ENCODE measurements at regions not wholly inside any gene's neighbourhood (a gene's known extent, or its start where the extent isn't known, plus 50 kb on each side); places are given as distances from the start of the nearest gene placed in this dataset.

GRCh38 chr9:15372455-15372854 is 50.2 kb upstream of the SNAPC3 start:
- peak overlapping the region in 2 of 4 donors; percentile 43 to 62 for H3K27ac ChIP-seq
- TF ChIP-seq CTCF (IDR thresholded peaks at IDR 0.05) (no peak), POLR2A (IDR thresholded peaks at IDR 0.05) (no peak), EP300 (IDR thresholded peaks at IDR 0.05) (no peak)
- H3K36me3 ChIP-seq: no peaks in the 10 kb centered on the region
- WGBS, 2 donors: 16 to 63% methylated on average over 6 of the region's 6 CpGs
- H3K4me1 ChIP-seq: peaks cover 0 to 14% (median 7%) of the 10 kb centered on the region in 4 donors
- H3K27me3 ChIP-seq: no peaks in the 10 kb centered on the region
- H3K4me3 ChIP-seq: no peak overlapping the region
- intact Hi-C loops (cut with DNase I): no loop called here
- DNase-seq: no peak
- H3K9me3 ChIP-seq: no peaks in the 10 kb centered on the region

DNA sequence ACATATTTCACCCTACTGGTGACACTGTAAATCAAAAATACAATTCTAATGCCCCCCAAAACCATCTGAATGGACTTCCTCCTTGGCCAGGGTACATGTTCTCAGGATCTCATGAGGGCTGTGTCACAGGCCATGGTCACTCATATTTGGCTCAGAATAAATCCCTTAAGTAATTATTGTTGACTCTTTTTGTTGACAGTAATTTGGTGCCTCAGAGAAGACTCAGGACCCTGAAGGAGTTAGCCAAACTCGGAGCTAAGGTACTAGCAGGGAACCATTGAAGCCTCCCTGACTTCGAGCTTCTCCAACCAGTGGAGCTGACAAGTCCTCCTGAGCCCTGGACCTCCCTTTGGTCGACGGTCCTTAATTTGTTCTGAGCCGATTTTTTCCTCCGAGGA is 51.2 kb upstream of the SNAPC3 start:
- intact Hi-C loops (cut with DNase I): no loop called here
- Histone ChIP-seq H3K4me3 (no peak overlapping the region), H3K9me3 (no peaks in the 10 kb centered on the region), H3K4me1 (peaks cover 0 to 14% (median 7%) of the 10 kb centered on the region in 4 donors), H3K27ac (no peak overlapping the region), H3K36me3 (no peaks in the 10 kb centered on the region), H3K27me3 (no peaks in the 10 kb centered on the region)
- 93 to 94% methylated on average over 6 of the region's 6 CpGs for WGBS, 2 donors
- no peak for DNase-seq
- TF ChIP-seq POLR2A (IDR thresholded peaks at IDR 0.05): no peak
- TF ChIP-seq CTCF (IDR thresholded peaks at IDR 0.05): no peak
- no peak for TF ChIP-seq EP300 (IDR thresholded peaks at IDR 0.05)
- no peak for TF ChIP-seq POLR2AphosphoS5 (IDR thresholded peaks at IDR 0.05)

- Histone ChIP-seq H3K4me3 (no peak overlapping the region), H3K4me1 (peaks cover 0 to 14% (median 7%) of the 10 kb centered on the region in 4 donors), H3K27ac (no peak overlapping the region), H3K9me3 (no peaks in the 10 kb centered on the region), H3K36me3 (no peaks in the 10 kb centered on the region), H3K27me3 (no peaks in the 10 kb centered on the region)
- no peak for DNase-seq
- TF ChIP-seq EP300 (IDR thresholded peaks at IDR 0.05): no peak
- no peak for TF ChIP-seq POLR2A (IDR thresholded peaks at IDR 0.05)
- TF ChIP-seq POLR2AphosphoS5 (IDR thresholded peaks at IDR 0.05): no peak
- no peak for TF ChIP-seq CTCF (IDR thresholded peaks at IDR 0.05)
- 57 to 83% methylated on average over 15 of the region's 15 CpGs for WGBS, 2 donors
- intact Hi-C loops (cut with DNase I): no loop called here
Observed at GRCh38 chr9:15370466-15371447, 51.9 kb upstream of the SNAPC3 start.

- no peaks in the 10 kb centered on the region for H3K27me3 ChIP-seq
- H3K27ac ChIP-seq: no peak overlapping the region
- peaks cover 0 to 14% (median 7%) of the 10 kb centered on the region in 4 donors for H3K4me1 ChIP-seq
- no peaks in the 10 kb centered on the region for H3K9me3 ChIP-seq
- no peak overlapping the region for H3K4me3 ChIP-seq
- TF ChIP-seq POLR2A (IDR thresholded peaks at IDR 0.05): no peak
- TF ChIP-seq POLR2AphosphoS5 (IDR thresholded peaks at IDR 0.05): no peak
- TF ChIP-seq CTCF (IDR thresholded peaks at IDR 0.05): no peak
- TF ChIP-seq EP300 (IDR thresholded peaks at IDR 0.05): no peak
- intact Hi-C loops (cut with DNase I): no loop called here
- H3K36me3 ChIP-seq: no peaks in the 10 kb centered on the region
- WGBS, 2 donors: 87 to 93% methylated on average over 1 of the region's 1 CpG
- no peak for DNase-seq
Observed at GRCh38 chr9:15369871-15370270, 52.8 kb upstream of the SNAPC3 start.

All from sigmoid colon (tissue), 6 donors.